HG02623 (cell line): ENCODE measurements at regions not wholly inside any gene's neighbourhood (a gene's known extent, or its start where the extent isn't known, plus 50 kb on each side); places are given as distances from the start of the nearest gene placed in this dataset.

Source experiments
- ATAC-seq: cut with Tn5 transposase; IDR thresholded peaks from one replicate; pipeline ENCODE4 v1.9.1; 2021; ENCODE audit warnings: moderate library complexity; ENCODE audit not compliant: unreplicated experiment

DNA sequence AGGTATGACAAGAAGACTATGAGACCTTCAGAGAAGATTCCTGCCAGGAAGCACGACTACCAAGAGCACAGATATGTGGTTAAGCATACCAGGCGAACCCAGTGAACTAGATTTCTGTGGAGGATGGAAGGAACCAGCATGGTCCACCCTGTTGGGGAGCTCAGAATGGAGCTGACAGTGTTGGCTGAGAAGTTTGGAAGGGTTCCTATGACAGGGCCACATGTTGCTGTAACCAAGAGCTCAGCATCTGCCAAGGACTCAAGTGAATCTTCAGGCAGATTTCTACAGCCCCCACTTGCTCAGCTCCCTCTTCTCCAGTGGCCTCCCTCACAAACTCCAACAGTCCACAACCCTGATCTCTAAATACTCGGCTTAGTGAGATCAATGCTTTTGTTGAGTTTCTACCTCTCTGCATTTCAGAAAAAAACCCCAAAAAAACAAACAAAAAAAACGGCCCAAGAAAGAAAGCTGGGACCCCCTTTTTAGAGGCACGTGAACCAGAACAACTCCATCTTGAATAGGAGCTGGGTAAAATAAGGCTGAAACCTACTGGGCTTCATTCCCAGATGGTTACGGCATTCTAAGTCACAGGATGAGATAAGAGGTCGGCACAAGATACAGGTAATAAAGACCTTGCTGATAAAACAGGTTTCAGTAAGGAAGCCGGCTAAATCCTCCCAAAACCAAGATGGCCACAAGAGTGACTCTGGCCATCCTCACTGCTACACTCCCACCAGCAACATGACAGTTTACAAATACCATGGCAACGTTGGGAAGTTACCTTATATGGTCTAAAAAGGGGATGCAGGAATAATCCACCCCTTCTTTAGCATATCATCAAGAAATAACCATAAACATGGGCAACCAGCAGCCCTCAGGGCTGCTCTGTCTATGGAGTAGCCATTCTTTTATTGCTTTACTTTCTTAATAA lies 691.1 kb downstream of the UQCRFS1 start:
- no peak for ATAC-seq

DNA sequence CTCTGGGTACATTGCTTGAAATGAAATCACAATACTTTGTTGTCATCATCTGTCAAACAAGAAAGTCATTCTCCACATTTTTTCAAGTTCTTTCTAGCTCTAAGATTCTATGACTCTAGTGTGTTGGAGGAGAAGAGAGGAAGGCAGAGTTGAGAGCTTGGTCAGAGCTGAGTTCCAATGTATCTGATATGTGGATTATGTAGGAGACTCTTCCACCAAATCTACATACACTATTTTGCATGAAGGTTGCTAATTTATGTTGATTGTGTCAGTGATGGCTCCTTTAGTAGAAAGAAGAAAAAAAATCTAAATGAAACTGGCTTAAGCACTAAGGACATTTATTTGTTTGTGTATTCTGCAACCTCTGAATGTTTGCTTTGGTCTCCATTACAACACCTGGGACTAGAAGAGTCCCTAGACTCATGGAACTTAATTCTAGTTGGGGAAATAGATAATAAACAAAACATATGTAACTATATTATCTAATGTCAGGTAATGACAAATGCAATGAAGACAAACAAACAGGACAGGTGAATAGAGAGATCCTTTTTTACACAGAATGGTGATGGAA lies 691.9 kb downstream of the UQCRFS1 start:
- no peak for ATAC-seq

DNA sequence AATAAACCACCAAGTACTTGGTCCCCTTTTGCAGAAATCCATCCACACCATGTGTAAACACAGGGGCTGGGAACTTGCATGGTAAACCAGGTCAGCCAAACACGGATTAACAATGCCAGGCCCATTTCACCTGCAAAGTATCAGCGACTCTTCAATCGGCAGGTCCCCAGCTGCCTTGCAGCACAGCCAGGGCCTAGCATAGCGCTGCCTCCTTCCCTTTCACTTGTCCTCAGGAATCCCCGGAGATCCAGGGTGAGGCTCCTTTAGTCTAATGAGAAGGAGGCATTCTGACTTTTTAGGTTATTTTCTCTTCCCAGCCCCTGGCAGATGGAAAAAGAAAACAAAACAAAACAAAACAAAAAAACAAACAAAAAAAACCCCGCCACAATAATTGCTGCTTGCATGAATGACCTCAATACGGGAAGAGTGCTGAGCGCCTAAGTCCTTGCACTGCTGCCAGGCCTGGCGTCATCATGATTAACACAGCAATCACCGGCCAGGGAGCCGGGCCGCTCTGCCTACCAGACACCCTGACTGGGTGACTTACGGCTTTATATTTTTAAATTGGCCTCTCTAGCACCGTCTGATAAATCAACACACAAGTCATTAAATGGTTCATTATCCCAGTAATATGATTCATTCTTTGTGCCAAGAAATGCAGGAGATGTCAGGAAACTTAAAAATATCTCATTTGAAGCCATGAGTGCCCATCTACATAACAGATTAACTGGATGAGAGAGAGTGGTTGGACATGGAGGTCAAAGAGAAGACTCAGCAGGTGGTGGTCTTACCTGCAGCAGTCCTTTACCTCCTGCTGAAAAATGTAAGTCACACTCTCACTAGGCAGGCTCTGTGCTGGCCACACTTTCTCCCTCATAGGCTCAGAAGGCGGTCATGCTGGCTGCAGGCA lies 692.7 kb downstream of the UQCRFS1 start:
- no peak for ATAC-seq

DNA sequence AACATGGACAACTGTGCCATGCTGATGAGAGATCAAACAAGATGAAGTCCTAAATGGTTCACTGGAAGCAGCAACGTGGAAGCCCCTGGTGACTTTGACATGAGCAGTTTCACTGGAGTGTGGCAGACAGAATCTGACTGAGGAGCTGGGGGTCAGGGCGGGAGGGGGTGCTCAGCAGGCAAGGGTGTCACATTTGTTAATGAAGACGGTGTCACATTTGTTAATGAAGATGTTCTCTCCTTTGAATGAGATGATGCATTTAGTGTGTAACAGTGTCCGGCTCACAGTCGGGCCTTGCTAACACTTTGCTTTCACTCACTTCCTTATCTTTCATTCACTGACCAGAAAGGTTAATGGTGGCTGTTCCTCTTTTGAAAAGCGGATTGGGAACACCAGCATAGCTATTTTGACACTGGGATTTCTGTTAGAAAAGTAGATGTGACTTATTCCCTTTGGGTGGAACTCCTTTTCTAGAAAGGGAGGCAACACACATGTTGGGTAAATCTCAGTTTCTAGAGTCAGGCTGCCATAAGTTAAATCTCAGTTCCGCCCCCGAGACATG lies 693.7 kb downstream of the UQCRFS1 start:
- ATAC-seq, result no peak

DNA sequence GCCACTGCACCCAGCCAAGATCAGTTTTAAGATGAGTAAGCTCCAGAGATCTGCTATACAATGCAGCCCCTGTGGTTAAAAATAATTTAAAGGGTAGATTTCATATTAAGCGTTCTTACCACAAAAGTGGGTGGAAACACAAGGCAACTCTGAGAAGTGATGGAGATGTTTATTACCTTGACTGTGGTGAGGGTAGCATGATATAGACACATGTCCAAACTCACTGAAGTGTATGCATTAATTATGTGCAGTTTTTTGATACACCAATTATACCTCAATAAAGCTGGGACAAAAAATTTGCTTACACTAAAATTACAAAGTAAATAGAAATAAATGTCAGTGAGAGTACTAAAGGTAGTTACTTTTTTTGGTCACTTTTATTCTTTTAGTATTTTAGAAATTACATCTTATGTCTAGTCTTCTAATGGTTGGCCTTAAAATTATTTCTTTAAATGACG lies 696.5 kb downstream of the UQCRFS1 start:
- no peak for ATAC-seq

DNA sequence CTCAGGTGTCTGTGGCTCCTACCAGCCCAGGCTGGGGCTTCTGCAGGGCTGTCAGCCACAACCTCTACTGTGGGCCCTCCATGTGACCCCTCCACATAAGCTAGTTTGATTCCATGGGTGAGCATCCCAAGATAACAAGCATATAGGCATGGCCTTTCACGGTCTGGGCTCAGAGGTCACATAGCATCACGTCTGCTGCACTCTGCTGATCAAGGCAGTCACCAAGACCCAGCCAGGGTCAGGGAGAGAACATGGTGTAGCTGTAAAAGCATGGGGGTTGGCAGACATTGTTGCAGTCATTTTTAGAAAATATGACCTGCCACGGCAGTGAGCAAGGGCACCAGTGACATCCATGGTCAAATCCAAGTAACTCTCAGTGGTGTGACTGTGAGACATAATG lies 698.8 kb downstream of the UQCRFS1 start:
- ATAC-seq, result no peak

DNA sequence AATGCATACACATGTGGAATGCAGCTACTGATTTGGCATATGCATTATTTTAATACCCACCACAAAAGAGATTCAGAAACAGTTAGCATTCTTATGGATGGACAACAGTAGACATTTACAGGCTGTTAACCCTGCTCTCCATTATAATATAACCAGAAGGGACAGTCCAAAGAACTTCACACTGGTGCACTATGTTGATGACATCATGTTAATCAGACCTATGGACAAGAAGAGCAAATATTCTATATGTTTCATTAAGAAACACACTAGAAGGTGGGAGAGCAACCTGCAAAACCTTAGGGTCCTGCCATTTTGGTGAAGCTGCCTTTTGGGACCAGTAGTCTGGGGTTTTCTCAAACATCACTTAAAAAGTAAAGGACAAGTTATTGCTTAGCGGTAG lies 701.3 kb downstream of the UQCRFS1 start:
- ATAC-seq, result no peak

DNA sequence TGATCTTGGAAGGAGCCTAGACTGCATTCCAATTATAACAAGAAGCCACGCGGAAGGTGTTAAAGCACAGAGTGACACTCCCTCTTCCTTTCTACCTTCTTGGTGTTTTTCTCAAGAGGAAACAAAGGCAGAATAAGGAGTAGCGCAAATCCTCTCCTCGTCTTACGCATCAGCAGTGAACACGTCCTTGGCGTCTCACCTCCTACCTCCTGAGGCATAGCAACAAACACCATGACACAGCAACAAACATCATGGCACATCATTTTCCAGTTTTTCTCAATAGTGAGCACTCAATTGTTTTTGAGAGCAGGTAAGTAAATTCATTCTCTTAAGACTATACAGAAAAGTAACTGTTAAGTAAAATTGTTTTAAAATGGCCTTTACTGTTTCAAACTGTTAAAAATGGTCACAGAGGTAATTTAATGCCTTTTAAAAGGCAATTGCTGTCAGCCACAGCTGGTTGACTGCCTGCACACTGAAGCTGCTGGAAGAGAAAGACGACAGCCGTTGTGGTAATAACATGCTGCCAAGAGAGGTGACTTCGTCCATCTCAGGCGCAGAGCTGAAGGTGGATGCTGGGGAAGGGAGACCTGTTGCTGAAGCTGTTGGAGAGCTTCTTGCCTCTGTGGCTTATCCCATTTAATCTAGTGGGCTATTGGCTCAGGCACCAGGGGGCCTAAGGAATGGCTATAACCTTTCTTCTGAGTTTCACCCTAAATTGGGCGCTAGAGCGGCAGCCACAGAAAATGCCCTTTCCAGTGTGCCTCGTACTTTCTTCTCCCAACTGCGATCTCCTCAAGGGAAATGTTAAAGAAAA lies 703.7 kb downstream of the UQCRFS1 start:
- no peak for ATAC-seq

DNA sequence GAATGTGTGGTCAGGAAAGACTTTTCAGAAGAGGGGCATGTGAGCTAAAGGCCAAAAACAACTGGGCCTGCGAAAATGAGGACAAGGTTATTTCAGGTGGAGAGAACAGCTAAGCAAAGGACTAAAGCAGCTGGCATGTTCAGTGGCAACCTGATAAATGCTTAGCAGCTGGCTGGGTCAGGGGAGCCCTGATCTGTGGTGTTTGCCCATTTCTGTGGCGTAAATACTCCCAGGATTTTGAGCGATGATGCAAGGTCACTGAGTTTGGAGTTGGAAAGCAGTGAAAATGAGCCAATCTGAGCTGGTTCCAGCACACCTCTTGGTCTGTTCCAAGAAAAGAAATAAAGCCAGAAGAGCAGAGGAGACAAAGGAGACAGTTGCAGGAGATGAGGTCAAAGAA lies 704.3 kb downstream of the UQCRFS1 start:
- ATAC-seq, result no peak

DNA sequence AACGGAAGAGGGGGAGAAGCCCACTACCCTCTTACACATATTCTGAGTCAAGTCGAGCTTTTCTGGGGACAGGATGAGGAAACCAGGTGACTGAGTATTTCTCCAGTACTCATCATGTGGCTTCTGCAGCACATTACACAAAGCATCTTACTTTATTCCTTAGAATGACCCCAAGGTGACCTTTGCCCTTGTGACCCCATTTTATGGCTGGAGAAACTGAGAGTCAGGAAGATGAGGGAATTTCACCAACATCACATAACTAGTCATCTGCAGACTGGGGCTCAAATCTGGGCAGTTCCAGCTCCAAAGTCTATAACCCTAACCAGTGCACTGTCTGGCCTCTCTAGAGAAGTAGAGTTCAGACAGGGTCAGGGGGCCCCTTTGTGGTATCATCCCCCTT lies 707.0 kb downstream of the UQCRFS1 start:
- ATAC-seq, result no peak

DNA sequence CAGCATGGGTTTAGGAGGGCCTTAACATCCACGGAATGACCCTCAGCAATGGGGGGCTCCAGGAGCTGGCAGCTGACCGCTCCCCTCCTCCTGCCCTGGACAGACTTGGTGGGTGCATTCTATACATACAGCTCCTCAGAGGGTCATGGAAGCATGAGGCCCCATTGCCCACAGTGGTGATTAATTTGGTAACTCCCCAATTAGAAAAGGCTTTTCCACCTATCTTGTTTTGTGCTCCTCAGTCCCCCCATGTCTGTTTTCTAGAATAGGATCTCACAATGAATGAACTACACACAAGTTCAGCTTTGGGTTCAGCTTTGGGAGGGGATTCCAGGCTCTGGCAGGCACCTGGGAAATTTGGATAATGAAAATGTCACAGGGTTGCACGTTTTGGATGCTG lies 707.8 kb downstream of the UQCRFS1 start:
- ATAC-seq, result no peak

DNA sequence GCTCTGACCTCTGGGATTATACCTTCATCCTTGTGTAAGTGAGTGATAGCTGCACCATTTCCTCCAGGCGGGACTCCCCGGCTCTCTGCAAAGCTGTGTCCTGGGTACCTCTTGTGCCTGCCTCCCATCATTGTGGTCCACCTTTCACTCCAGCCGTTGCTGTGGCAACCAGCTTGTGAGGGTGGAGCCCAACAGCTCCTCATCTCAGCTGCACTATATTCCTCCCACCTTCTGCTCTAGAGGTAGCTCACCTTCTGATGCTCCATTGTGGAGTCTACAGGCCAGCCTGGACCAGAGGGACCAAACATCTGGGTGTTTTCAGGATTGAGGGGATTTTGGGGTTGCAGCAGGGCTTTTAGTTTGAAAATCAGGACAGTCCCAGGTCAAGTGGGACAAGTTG lies 708.2 kb downstream of the UQCRFS1 start:
- no peak for ATAC-seq

DNA sequence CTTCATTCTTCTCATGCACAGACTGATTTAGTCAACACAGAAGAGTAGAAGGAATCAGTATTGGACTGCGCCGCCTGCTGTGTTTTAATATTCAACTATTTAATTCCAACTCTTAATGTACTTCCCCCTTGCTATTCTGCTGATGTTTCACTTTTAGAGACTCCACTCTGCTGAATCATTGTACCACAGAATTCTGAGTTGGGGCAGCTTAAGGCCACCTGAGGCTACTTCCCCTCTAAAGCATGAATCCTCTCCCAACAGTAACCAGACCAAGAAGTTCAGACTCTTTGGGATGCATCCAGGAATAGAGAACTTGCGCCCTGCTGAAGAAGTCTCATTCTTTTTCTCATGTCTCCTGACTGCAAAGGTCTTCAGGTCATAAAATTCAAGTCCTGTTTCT lies 708.8 kb downstream of the UQCRFS1 start:
- ATAC-seq, result no peak

DNA sequence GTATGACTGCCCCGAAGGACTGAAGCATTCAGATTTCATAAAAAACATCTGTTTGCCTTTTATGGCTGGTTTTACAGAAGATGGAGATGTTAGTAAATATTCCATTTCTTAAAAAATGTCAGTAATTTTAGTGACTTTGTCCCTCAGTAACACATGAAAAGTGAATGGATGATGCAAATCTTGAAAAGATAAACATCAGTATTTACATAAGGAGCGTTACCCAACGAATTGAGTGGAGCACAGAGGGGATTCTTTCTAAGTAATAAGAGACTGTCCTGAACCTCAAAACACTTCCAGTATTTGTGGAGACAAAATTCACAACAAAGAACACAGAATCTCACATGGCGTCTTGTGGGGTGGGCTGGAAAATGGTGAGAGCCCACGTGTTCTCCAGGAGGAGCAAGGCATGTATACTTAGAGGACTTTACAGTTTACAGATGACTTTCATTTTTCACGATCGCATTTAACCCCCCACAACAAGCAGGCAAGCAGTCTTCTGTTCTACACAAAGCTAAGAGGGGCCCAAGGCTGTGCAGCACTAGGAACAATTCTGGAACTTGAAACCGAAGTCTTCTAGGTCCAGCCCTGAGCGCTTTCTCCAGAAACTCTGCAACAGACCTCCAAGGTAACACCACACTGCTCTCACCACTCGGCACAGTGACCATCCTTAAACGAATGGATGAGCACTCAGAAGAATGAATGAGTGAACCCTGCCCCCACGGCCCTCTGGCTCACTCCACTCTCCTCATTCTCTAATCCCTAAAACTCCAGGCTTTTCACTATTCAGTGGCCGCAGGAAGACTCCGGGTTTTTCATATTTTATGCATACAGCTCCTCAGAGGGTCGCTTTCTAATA lies 709.8 kb downstream of the UQCRFS1 start:
- ATAC-seq, result no peak

DNA sequence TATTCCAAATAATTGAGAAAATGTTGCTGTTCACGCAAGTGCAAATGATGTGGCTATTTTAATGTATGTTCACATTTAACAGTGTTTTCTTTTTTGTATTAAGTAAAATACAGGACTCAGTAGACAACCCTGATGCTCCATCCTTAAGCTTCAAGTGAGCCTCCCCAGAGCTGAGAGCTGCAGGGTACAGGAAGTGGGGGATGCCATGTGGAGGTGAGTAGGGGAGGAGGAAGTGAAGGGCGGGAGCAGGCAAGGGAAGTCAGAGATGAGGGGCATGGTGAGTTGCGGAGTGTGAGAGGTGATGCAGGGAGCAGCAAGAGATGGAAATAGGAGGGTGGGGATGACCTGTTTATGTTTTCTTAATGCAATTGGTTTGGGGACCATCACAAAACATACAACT lies 711.0 kb downstream of the UQCRFS1 start:
- no peak for ATAC-seq

DNA sequence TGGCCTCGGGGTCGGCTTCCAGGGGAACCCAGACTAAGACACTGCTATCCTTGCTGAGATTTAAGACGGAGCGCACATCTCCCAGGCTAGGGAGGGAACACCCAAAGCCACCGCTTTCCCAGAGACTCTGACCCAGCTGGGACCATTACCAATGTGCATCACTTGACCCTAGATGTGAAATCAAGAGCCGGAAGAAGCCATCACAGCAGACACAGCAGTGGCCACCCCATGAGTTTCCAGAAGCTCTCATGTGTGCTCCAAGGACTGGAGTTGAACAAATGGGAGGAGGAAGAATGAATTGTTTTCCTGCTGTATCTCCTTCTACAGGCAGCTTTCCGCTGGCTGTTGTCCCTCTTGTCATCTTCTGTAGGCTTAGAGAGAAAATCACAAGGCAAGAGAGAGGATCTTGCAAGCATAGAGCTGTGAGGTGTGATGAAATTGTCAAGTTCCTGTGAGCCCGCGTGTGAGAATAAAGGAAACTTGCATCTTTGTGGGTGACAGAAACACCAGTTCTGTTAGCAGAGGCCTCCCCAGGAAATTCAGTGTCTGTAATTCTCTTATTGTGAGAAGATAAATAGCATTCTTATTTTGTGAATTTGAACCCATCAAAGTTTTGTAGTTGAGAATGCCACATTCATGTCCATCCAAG lies 711.8 kb downstream of the UQCRFS1 start:
- ATAC-seq, result no peak

DNA sequence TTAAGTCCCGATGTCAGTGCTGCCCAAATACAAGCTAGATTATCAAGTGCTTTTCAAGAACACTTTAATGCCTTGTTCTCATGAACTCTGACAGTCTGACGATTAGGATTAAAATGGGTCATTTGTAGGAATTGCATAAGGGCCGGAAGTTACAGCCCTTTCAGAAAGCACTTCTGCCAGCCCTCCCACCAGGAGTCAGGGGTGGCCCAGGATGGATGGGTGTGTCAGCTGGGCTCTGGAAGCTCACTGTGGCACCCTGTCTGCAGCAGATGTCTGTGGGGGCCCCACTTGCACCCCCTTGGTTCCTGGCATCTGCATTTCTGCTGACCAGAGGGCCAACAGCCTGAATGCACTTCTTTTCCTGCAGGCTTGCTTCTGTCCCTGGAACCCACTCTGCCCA lies 712.7 kb downstream of the UQCRFS1 start:
- ATAC-seq, result no peak

DNA sequence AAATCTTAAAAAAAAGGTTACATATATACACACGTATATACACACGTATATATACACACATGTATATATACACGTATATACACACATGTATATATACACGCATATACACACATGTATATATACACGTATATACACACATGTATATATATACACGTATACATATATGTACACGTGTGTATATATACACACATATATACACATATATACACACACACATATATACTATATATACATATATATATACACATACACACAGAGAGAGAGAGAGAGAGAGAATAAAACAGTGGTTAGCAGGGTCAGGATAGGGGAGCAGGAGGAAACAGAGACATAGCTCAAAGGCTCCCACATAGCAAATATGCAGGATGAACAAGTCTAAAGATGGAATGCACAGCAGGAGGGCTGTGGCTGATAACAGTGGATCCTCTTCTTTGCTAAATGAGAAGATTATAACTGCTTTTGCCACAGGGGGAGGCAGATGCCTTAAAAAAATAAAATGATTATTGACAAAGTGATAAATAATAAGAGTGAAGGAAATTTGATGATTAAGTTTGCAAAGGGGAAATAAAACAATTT lies 714.5 kb downstream of the UQCRFS1 start:
- no peak for ATAC-seq

DNA sequence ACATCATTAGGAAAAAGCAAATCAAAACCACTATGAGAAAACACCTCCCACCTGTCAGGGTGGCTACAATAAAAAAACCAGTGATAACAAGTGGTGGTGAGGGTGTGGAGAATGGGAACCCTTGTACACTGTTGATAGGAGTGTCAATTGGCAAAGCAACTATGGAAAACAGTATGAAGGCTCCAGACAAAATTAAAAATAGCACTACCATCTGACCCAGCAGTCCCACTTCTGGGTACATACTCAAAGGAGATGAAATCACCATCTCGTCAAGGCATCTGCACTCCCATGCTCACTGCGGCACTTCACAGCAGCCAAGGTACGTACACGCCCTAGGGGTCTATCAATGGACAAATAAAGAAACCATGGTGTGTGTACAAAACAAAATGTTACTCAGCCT lies 715.1 kb downstream of the UQCRFS1 start:
- no peak for ATAC-seq
